Esophagus muscularis mucosa (tissue), 4 donors: ENCODE measurements at regions not wholly inside any gene's neighbourhood (a gene's known extent, or its start where the extent isn't known, plus 50 kb on each side); places are given as distances from the start of the nearest gene placed in this dataset.

ENCODE experiments used
- CTCF ChIP-seq, 3 experiments: fragments of 200-600 bp in 2 of 3; fragments of 450-650 bp in 1 of 3; sonication (generic) in 2 of 3; IDR thresholded peaks; one replicate each; pipeline ENCODE4 v1.5.1; 2017 to 2019; ENCODE audit warnings: antibody characterized with exemption in 3 of 3, mild to moderate bottlenecking in 2 of 3, moderate library complexity in 1 of 3
- EP300 ChIP-seq: sonication (generic); formaldehyde crosslinking; IDR thresholded peaks from one replicate; pipeline ENCODE4 v1.6.1; 2017; ENCODE audit warnings: antibody characterized with exemption
- POLR2A ChIP-seq: fragments of 450-650 bp; IDR thresholded peaks from one replicate; pipeline ENCODE4 v1.6.1; 2017; ENCODE audit warnings: antibody characterized with exemption, moderate library complexity, mild to moderate bottlenecking, low read depth

GRCh38 chrX:7709845-7710244 is 133.1 kb upstream of the VCX start:
- TF ChIP-seq CTCF (IDR thresholded peaks at IDR 0.05) (no peak), POLR2A (no peak), EP300 (no peak)
